HL-60 (cell line): ENCODE measurements at regions not wholly inside any gene's neighbourhood (a gene's known extent, or its start where the extent isn't known, plus 50 kb on each side); places are given as distances from the start of the nearest gene placed in this dataset.

Experiments used
- DNase-seq, 2 experiments: peaks; one replicate each; pipeline ENCODE4 v3.0.0-alpha.2; 2010 to 2020; ENCODE audit warnings: low read depth in 1 of 2, low spot score in 1 of 2
- H3K27ac ChIP-seq: fragments of 250-450 bp; sonication (Bioruptor Pico); replicated peaks from 2 replicates; pipeline ENCODE4 v1.5.1; 2020; ENCODE audit warnings: mild to moderate bottlenecking, moderate library complexity
- H3K27me3 ChIP-seq: fragments of 250-450 bp; sonication (Bioruptor Pico); 2 replicates; pipeline ENCODE4 v1.5.1; 2021; ENCODE audit warnings: mild to moderate bottlenecking, moderate library complexity; ENCODE audit not compliant: insufficient read depth, poor library complexity, severe bottlenecking
- H3K4me3 ChIP-seq: replicated peaks from 2 replicates; pipeline ENCODE4 v1.5.1; 2011; ENCODE audit warnings: mild to moderate bottlenecking, control low read depth, low read length; ENCODE audit not compliant: insufficient read depth
- CTCF ChIP-seq: IDR thresholded peaks from one replicate; pipeline ENCODE4 v1.5.1; 2011; ENCODE audit warnings: low read length, control low read depth, inconsistent platforms; ENCODE audit not compliant: insufficient read depth
- GABPA ChIP-seq: IDR thresholded peaks from 2 replicates; pipeline ENCODE4 v1.6.1; 2012; ENCODE audit warnings: low read depth
- POLR2AphosphoS5 ChIP-seq: IDR thresholded peaks from 2 replicates; pipeline ENCODE4 v1.6.1; 2012; ENCODE audit warnings: low read depth
- SPI1 ChIP-seq: IDR thresholded peaks from 2 replicates; pipeline ENCODE4 v1.6.1; 2012; ENCODE audit warnings: low read depth, mild to moderate bottlenecking, borderline replicate concordance
- TF ChIP-seq, protein P1 (sequence below): IDR thresholded peaks from 2 replicates; pipeline ENCODE4 v1.6.1; 2012; ENCODE audit warnings: low read depth; ENCODE audit not compliant: insufficient replicate concordance

- Histone ChIP-seq H3K4me3 (no peak overlapping the region), H3K27me3 (no peaks in the 10 kb centered on the region), H3K27ac (no peak overlapping the region)
- no peak for DNase-seq
- TF ChIP-seq, protein P1, sequence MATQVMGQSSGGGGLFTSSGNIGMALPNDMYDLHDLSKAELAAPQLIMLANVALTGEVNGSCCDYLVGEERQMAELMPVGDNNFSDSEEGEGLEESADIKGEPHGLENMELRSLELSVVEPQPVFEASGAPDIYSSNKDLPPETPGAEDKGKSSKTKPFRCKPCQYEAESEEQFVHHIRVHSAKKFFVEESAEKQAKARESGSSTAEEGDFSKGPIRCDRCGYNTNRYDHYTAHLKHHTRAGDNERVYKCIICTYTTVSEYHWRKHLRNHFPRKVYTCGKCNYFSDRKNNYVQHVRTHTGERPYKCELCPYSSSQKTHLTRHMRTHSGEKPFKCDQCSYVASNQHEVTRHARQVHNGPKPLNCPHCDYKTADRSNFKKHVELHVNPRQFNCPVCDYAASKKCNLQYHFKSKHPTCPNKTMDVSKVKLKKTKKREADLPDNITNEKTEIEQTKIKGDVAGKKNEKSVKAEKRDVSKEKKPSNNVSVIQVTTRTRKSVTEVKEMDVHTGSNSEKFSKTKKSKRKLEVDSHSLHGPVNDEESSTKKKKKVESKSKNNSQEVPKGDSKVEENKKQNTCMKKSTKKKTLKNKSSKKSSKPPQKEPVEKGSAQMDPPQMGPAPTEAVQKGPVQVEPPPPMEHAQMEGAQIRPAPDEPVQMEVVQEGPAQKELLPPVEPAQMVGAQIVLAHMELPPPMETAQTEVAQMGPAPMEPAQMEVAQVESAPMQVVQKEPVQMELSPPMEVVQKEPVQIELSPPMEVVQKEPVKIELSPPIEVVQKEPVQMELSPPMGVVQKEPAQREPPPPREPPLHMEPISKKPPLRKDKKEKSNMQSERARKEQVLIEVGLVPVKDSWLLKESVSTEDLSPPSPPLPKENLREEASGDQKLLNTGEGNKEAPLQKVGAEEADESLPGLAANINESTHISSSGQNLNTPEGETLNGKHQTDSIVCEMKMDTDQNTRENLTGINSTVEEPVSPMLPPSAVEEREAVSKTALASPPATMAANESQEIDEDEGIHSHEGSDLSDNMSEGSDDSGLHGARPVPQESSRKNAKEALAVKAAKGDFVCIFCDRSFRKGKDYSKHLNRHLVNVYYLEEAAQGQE = no peak
- TF ChIP-seq CTCF (no peak), SPI1 (no peak), GABPA (no peak), POLR2AphosphoS5 (no peak)
Measured at GRCh38 chr2:143950704-143951103, 569.2 kb downstream of the ZEB2 start.

DNA sequence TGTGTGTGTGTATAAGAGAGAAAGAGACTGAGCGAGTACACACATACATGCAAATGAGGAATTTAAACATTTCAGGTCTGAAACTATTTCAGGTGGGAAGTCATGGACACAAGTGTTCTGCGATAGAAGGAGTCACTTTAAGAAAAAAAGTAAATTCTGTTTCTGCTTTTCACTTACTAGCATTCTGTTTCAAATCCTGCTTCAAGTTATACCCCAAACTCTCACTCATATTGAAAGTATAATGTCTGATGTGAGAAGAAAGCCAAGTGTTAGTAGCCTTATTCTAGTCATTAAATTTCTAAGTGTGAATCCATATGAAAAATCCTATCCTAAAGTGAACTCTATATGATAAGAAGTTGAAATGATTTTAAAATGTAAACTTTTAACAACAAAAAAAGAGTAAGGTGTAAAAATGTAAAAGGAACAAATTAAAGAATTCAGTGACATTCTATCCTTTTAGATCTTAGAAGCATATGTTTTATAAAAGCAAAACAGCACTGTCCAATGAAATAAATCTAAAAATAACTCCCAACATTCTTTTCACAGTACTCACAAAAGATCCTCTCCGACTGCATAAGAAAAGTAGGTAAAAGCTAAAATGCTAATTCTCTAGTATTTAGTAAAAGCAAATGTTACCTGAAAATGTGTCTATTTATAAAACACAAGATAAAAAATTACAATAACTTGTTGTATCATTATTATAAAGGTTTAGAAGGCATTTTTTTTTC lies 570.6 kb downstream of the ZEB2 start:
- no peak for TF ChIP-seq CTCF
- TF ChIP-seq GABPA = no peak
- no peak for TF ChIP-seq POLR2AphosphoS5
- TF ChIP-seq SPI1 = no peak
- TF ChIP-seq, protein P1 = no peak
- no peak overlapping the region for H3K27ac ChIP-seq
- H3K27me3 ChIP-seq = no peaks in the 10 kb centered on the region
- no peak for DNase-seq
- no peak overlapping the region for H3K4me3 ChIP-seq

DNA sequence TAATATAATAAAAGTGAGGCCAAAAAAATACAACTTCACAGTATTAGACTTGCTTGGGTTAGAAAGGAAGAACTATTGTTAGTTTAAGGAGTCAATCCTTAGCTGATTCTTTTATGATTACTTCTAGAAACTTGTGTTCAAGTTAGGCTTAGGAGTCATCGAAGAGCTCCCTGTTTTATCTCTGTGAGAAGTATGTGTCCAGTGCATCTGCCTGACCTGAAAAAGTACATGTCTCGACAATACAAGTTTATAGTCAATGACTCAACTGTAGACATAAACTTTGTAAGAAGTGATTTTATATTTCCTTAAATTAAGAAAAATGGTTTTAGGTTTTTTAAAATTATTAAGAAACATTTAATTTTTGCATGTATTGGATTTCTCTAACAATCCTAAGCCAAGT lies 571.2 kb downstream of the ZEB2 start:
- TF ChIP-seq, protein P1 = no peak
- no peak for TF ChIP-seq GABPA
- H3K27ac ChIP-seq = no peak overlapping the region

More for the DNA sequence above, 571.2 kb downstream of the ZEB2 start:
- no peak for DNase-seq
- Histone ChIP-seq H3K4me3 (no peak overlapping the region), H3K27me3 (no peaks in the 10 kb centered on the region)
